GM18951 (cell line): ENCODE measurements at regions not wholly inside any gene's neighbourhood (a gene's known extent, or its start where the extent isn't known, plus 50 kb on each side); places are given as distances from the start of the nearest gene placed in this dataset.

ENCODE experiments used
- POLR2A ChIP-seq: IDR thresholded peaks from 4 replicates; pipeline ENCODE4 v1.6.1; 2011; ENCODE audit warnings: mild to moderate bottlenecking; ENCODE audit not compliant: insufficient read length, insufficient read depth; ENCODE audit errors: extremely low read depth
- in situ Hi-C: fragments of 300-500 bp; cut with MboI; formaldehyde crosslinking; loops from one replicate; pipeline ENCODE4 v1.12.0; 2022; ENCODE audit warnings: low sequenced_read_pairs, mixed read lengths, inconsistent platforms; ENCODE audit not compliant: unreplicated experiment

- TF ChIP-seq POLR2A, result no peak
- in situ Hi-C loops, result no loop called here
These were observed 62.3 kb upstream of the SNX9 start for GRCh38 chr6:157760589-157761330.

- TF ChIP-seq POLR2A, result no peak
- in situ Hi-C loops, result no loop called here
These were observed 61.6 kb upstream of the SNX9 start for GRCh38 chr6:157761331-157761921.

GRCh38 chr6:157761926-157762325 lies 61.1 kb upstream of the SNX9 start:
- TF ChIP-seq POLR2A, result no peak
- in situ Hi-C loops, result no loop called here

DNA sequence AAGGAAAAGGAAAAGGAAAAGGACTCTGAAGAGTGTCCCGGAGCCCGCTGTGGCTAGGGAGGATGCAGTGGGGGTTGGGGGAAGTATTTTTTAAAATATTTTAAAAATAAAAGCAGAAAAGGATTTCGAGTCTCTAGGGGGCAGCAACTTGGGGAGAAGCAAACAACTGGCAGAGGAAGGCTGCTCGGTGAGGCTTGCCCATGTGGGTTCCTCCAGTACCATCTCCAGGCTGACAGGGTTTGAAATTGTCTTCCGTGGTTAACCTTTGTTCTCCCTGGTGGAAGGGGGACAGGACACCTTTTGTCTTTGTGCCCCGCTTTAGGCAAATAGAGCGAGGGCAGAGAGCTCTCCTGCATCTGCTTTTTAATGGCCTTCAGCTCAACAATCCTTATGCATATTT lies 60.4 kb upstream of the SNX9 start:
- in situ Hi-C loops, result no loop called here
- no peak for TF ChIP-seq POLR2A

DNA sequence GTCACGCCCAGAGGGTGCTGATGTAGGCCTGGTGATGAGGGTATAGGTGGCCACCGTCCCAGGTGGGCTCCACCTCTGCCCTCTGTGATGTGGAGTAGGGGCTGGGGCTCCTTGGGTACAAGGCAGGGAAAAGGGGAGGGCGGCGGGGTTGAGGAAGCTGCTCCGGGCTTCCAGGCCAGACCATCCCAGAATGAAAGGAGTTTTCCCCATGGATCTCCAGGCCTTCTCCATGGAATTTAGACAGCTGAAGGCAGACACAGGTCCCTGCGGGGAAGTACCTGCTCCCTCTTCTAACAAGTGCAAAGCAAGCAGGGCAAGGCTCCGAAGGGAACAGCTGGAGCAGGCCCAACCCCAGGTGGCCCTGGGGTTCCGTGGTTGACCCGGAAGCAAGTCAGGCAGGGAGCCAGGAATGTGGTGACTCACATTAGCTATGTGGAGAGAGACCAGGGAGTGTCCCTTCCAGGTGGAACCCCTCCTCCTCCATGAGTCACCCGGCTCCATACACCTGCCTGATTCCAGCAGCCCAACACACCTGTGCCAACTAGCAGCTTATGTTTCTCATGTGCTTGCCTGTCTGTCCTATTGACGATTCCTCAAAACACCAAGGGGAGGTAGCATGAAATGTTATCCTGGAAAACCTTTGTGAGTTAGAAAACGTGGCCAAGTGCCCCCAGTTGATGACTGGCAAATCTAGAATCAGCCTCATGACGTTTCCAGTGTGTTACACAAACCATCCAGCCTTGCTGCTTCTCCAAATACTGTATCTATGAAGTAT lies 59.7 kb upstream of the SNX9 start:
- no peak for TF ChIP-seq POLR2A
- in situ Hi-C loops, result no loop called here

- in situ Hi-C loops, result no loop called here
- TF ChIP-seq POLR2A, result no peak
These were observed 59.2 kb upstream of the SNX9 start for GRCh38 chr6:157763904-157764177.

- in situ Hi-C loops, result no loop called here
- TF ChIP-seq POLR2A, result no peak
These were observed 58.6 kb upstream of the SNX9 start for GRCh38 chr6:157764178-157765068.

DNA sequence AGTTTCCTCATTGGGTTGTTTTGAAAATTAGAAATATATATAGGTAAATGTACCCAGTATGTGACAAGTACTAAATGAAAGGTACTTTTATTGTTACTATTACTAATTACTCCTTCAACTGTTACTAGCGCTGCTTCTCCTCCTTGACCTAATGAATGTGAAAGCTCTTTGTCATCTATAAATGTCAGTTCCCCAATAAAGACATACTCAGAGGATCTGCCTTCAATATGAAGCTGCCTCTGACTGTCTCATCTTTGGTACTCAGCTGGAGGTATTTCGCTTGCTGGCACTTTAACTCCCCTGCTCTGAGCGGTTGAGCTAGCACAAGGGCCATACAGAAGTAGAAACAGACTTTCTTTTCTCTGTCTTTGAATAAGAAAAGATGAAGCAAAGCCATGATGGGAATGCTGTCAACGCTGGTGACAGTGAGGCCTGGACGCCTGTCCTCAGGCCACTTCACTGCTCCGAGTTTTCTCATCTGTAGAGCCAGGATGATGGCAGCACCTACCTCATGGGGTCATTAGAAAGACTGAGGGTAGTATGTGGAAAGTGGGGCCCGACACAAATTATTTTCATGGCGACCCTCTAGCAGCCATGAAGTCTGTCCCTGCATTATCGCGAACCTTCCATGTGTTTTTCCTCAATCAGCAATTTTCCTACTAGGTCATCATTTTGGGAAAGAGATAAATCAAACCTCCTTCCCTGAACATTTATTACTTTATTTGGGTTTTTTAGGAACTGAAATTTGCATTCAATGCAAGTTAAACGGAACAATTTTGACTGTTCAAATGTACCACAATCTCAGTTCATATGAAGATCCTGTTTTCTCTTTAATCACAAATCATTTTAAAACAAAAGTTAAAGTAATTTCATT lies 55.9 kb upstream of the SNX9 start:
- no peak for TF ChIP-seq POLR2A
- in situ Hi-C loops, result no loop called here

DNA sequence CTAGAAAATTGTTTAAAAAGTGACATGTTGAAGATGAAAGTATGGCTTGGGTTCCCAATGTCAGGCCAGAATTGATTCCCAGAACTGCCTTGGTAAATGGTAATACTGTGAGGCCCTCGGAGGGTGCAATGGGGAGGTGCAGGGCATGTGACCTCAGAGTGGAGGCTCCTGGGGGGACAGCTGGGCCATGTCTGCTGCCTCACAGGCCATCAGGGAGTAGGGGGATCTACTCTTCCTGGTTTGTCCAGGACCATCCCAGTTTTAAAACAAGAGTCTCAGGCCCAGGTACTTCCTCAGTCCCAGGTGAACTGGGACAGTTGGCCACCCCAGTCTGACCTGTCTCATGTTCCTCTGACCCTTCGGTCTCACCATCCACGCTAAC lies 55.3 kb upstream of the SNX9 start:
- in situ Hi-C loops, result no loop called here
- no peak for TF ChIP-seq POLR2A

- in situ Hi-C loops, result no loop called here
- TF ChIP-seq POLR2A, result no peak
These were observed 54.7 kb upstream of the SNX9 start for GRCh38 chr6:157768304-157768703.

- in situ Hi-C loops, result no loop called here
- TF ChIP-seq POLR2A, result no peak
These were observed 54.0 kb upstream of the SNX9 start for GRCh38 chr6:157768863-157769551.
